Ovary (tissue), 7 donors: ENCODE measurements at regions not wholly inside any gene's neighbourhood (a gene's known extent, or its start where the extent isn't known, plus 50 kb on each side); places are given as distances from the start of the nearest gene placed in this dataset.

Experiments
- DNase-seq, 5 donors: peaks; one replicate each; pipeline ENCODE4 v3.0.0-alpha.2; 2019 to 2020
- H3K27ac ChIP-seq, 2 donors: fragments of 200-600 bp; one replicate each; pipeline versions ENCODE4 v1.5.1 to v1.8.0; 2019 to 2022
- H3K27me3 ChIP-seq: fragments of 200-600 bp; one replicate; pipeline ENCODE4 v1.8.0; 2022
- H3K36me3 ChIP-seq: fragments of 200-600 bp; sonication (generic); one replicate; pipeline ENCODE4 v1.5.1; 2019
- H3K4me1 ChIP-seq: one replicate; pipeline ENCODE4 v1.8.1; 2013; ENCODE audit warnings: mild to moderate bottlenecking, moderate library complexity; ENCODE audit not compliant: insufficient read depth
- H3K4me3 ChIP-seq: fragments of 200-600 bp; sonication (generic); one replicate; pipeline ENCODE4 v1.5.1; 2017
- H3K9me3 ChIP-seq, 2 donors: fragments of 200-600 bp in 1 of 2; sonication (generic) in 1 of 2; one replicate each; pipeline versions ENCODE4 v1.5.1 to v1.8.1; 2013 to 2019; ENCODE audit warnings: mild to moderate bottlenecking in 1 of 2, moderate library complexity in 1 of 2
- EP300 ChIP-seq: sonication (generic); formaldehyde crosslinking; IDR thresholded peaks from one replicate; pipeline ENCODE4 v1.6.1; 2017; ENCODE audit warnings: antibody characterized with exemption
- POLR2A ChIP-seq: fragments of 450-650 bp; IDR thresholded peaks from one replicate; pipeline ENCODE4 v1.6.1; 2017; ENCODE audit warnings: antibody characterized with exemption, mild to moderate bottlenecking, moderate library complexity
- WGBS, 3 donors: extraction: QIAGEN DNeasy Blood & Tissue Kit in 1 of 3; methylation state at CpG; one replicate each; pipeline versions ENCODE4 v1.1.5 to v1.1.7; 2013 to 2017; 5-methylcytosine and 5-hydroxymethylcytosine counted together
- intact Hi-C, 4 donors: fragments of 100-400 bp; cut with DNase I; formaldehyde crosslinking; loops; one replicate each; pipeline versions ENCODE4 v1.11.0 to v1.15.1; 2022 to 2023
- TF ChIP-seq, protein P1 (sequence below), 3 donors: fragments of 450-650 bp in 2 of 3; fragments of 200-600 bp in 1 of 3; IDR thresholded peaks; one replicate each; pipeline versions ENCODE4 v1.5.1 to v1.8.0; 2016 to 2022; ENCODE audit warnings: antibody characterized with exemption in 3 of 3, mild to moderate bottlenecking in 1 of 3
- donor health status: DM: no; HTN: no; CAD: no; lungs with moderate emphysema.
- donor health status: DM: no; HTN: no; CAD: no.
- donor health status: Bipolar disorder and iron deficiency.
- donor health status: DM: no; HTN: no; CAD: no.
- donor health status: DM: yes; HTN: yes; CAD: no.

GRCh38 chr2:175619179-175620045 is 382.7 kb downstream of the LNPK start:
- no peaks in the 10 kb centered on the region for H3K36me3 ChIP-seq
- no peaks in the 10 kb centered on the region for H3K27me3 ChIP-seq
- TF ChIP-seq POLR2A (no peak), EP300 (no peak)
- TF ChIP-seq, protein P1, sequence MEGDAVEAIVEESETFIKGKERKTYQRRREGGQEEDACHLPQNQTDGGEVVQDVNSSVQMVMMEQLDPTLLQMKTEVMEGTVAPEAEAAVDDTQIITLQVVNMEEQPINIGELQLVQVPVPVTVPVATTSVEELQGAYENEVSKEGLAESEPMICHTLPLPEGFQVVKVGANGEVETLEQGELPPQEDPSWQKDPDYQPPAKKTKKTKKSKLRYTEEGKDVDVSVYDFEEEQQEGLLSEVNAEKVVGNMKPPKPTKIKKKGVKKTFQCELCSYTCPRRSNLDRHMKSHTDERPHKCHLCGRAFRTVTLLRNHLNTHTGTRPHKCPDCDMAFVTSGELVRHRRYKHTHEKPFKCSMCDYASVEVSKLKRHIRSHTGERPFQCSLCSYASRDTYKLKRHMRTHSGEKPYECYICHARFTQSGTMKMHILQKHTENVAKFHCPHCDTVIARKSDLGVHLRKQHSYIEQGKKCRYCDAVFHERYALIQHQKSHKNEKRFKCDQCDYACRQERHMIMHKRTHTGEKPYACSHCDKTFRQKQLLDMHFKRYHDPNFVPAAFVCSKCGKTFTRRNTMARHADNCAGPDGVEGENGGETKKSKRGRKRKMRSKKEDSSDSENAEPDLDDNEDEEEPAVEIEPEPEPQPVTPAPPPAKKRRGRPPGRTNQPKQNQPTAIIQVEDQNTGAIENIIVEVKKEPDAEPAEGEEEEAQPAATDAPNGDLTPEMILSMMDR (IDR thresholded peaks at IDR 0.05): no peak
- WGBS, 3 donors: 49 to 59% (median 55%) methylated on average over 2 of the region's 2 CpGs
- H3K4me1 ChIP-seq: no peaks in the 10 kb centered on the region
- intact Hi-C loops: no loop called here
- no peak overlapping the region for H3K27ac ChIP-seq
- H3K9me3 ChIP-seq: no peaks in the 10 kb centered on the region
- H3K4me3 ChIP-seq: no peak overlapping the region
- DNase-seq: no peak

DNA sequence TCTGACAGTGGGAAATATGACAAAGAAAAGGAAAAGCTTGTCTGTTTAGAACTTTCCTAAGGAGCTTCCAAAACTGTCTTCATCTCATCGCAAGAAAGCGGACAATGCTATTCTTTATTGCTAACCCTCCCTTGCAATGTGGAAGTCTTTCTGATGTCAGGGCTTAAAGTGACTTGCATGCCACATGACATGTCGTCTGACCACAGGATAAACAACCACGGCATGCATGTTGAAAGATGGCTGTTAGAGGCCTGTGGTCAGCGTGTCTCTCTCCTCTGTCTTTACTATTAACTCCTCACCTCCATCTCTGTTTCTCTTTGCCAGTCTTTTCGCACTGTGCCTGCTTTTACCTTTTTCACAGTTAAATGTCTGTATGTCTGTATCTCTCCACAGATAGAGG is 389.8 kb downstream of the LNPK start:
- no peaks in the 10 kb centered on the region for H3K36me3 ChIP-seq
- H3K4me1 ChIP-seq: no peaks in the 10 kb centered on the region
- 63 to 77% (median 66%) methylated on average over 6 of the region's 6 CpGs for WGBS, 3 donors
- TF ChIP-seq EP300 (no peak), POLR2A (no peak)
- TF ChIP-seq, protein P1 (IDR thresholded peaks at IDR 0.05): no peak
- H3K27ac ChIP-seq: no peak overlapping the region
- H3K4me3 ChIP-seq: no peak overlapping the region
- no peak for DNase-seq
- H3K27me3 ChIP-seq: no peaks in the 10 kb centered on the region
- intact Hi-C loops: no loop called here
- H3K9me3 ChIP-seq: no peaks in the 10 kb centered on the region

DNA sequence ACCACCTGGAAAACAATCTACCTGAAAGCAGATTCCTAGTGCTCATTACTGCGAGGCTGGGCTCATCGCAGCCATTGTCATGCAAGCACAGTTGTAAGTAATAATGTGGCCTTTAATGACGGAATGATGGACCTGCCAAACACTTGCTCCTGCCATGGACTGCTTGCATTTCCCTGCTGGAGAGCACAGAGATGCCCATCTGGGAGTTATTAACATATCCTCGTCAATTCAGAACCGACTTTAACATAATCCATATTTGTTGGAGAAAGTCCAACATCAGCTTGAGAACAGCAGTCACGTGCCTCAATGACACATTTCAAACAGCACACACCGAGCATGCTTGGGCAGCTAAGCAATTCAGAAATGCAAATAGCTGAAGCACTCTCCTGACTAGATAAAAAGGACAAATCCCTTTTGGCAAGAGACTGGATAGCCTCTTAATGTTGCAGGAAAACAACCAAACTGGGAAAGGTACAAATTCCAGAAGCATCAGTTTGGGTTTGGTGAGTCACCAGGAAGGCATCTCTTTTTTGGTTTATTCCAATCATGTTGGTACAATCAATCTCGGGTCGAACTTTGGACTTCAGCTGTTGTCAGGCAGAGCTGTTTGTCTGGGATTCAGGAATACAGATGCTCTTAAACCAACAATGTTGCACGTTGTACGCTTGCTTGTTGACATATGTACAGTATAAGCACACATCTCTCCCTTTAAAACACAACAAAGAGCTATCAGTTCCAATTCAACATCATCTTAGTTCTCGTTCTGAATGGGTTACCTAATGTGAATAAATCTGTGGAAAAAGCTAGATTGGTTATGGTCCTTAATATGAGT is 395.8 kb downstream of the LNPK start:
- intact Hi-C loops: no loop called here
- 49 to 64% (median 49%) methylated on average over 12 of the region's 12 CpGs for WGBS, 3 donors
- TF ChIP-seq POLR2A (no peak), EP300 (no peak)
- TF ChIP-seq, protein P1 (IDR thresholded peaks at IDR 0.05): no peak
- Histone ChIP-seq H3K27ac (no peak overlapping the region), H3K4me3 (no peak overlapping the region), H3K36me3 (no peaks in the 10 kb centered on the region), H3K27me3 (no peaks in the 10 kb centered on the region), H3K9me3 (no peaks in the 10 kb centered on the region), H3K4me1 (no peaks in the 10 kb centered on the region)
- DNase-seq: no peak

- 51 to 74% (median 54%) methylated on average over 5 of the region's 5 CpGs for WGBS, 3 donors
- DNase-seq: no peak
- Histone ChIP-seq H3K9me3 (no peaks in the 10 kb centered on the region), H3K27ac (no peak overlapping the region), H3K4me3 (no peak overlapping the region), H3K27me3 (no peaks in the 10 kb centered on the region), H3K4me1 (no peaks in the 10 kb centered on the region), H3K36me3 (no peaks in the 10 kb centered on the region)
- intact Hi-C loops: no loop called here
- no peak for TF ChIP-seq EP300
- TF ChIP-seq POLR2A: no peak
These were observed 396.4 kb downstream of the LNPK start for GRCh38 chr2:175605640-175606009.
